ENCODE measurements at regions not wholly inside any gene's neighbourhood (a gene's known extent, or its start where the extent isn't known, plus 50 kb on each side); places are given as distances from the start of the nearest gene placed in this dataset.

GRCh38 chr3:107193116-107193515 lies 184.1 kb upstream of the CCDC54 start:
- TF ChIP-seq SUZ12 (IDR thresholded peaks at IDR 0.05; ENCODE audit: extremely low read depth, insufficient read depth, insufficient read length) (no peak), YY1 (IDR thresholded peaks at IDR 0.05; ENCODE audit: insufficient read depth, insufficient read length) (no peak), ZNF274 (IDR thresholded peaks at IDR 0.05; ENCODE audit: low read depth, low read length) (no peak)
